NCI-H2196 (cell line): ENCODE measurements at regions not wholly inside any gene's neighbourhood (a gene's known extent, or its start where the extent isn't known, plus 50 kb on each side); places are given as distances from the start of the nearest gene placed in this dataset.

Experiments
- DNase-seq: peaks from one replicate; lab custom pipeline; 2025; ENCODE audit not compliant: unreplicated experiment; lab: John Stamatoyannopoulos, UW

DNA sequence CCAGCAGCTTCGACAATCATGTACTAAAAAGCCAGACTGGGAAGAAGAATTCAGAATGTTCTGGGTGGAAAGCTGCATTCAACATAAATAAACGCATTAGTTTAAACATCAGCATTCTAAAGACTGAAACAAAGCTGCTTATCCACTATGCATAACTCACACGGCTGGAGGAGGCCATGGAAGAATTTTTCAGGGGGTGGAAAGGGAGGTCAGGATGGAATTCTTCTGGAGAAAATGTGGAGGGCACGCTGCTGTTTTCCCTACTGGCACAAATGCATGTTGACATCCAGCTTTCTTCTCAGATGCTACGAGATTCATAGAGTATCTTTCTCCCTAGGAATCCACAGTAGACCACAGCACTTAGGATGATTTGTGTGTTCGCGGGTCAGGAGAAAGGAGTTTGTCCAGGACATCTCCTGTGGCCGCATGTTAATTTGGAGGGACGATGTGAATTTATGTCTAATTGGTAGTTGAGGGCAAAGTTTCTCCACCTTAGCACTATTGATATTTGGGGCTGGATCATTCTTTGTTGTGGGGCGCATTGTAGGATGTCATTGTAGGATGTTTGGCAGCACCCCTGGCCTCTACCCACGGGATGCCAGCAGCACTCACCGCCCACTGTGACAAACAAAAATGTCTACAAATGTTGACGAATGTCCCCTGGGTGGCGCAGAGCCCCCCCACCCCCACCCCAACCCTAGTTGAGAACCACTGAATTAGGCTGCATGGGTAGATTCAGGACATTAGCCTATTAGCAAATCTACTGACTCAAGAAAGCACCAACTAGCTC, 86.5 kb upstream of the KAZN start:
- no peak for DNase-seq

DNA sequence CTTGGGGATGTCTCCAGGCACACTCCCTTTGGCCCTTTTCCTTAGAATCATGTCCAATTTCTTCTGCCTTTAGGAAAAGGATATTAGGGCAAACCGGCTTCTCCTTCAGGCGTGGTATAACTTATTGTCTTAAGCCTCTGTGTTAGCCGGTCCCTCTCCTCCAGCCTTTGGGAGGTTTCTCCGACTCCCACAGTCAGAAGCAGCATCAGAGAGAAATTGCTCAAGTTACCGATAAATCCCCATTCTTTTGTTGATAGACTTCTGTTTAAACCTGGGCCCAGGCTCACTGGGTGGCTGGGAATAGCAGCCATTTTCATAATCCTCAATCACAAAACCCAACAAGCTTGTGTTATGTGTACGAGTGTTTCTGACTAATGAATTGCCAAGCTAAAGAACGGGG, 85.4 kb upstream of the KAZN start:
- no peak for DNase-seq

GRCh38 chr1:14514739-14515138, 83.7 kb upstream of the KAZN start:
- DNase-seq: no peak

DNA sequence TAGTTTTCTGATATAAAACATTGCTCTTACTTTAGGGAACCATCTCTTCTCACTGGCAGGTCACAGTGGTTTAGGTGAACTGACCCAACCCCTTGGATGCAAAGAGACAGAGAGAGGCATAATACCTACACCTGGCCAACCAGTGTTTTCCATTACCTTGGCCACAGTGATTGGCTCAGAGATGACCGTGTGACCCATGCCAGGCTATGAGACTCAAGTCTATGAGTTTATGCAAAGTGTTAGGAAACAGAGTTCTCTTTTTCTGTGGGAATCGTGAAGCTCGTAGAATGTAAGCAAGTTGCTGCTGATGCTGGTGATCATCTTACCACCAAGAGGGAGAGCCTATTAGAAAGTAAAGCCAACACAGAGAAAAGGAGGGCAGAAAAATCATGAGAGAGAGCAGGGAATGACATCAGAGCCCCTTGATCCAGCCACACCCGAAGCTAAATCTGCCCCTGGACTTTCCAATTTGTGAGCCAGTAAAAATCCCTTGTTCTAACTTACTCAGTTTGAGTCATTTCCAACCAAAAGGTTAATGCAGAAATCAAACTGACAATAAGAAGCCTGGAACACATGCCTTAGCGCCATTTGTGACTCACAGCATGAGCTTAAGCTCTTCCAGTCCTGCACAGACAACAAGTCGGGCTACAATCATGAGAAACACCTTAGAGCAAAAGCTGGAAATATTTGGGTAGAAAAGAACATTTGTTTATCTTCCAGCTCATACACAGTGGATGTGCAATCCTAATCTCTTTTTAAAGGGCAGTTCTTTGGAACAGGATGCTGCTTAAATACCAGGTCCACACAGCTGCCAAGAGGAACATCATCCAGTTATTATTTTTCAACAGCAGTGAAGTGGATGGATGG, 81.3 kb upstream of the KAZN start:
- DNase-seq: peak; percentile 74

GRCh38 chr1:14517841-14518180, 80.7 kb upstream of the KAZN start:
- DNase-seq: no peak

DNA sequence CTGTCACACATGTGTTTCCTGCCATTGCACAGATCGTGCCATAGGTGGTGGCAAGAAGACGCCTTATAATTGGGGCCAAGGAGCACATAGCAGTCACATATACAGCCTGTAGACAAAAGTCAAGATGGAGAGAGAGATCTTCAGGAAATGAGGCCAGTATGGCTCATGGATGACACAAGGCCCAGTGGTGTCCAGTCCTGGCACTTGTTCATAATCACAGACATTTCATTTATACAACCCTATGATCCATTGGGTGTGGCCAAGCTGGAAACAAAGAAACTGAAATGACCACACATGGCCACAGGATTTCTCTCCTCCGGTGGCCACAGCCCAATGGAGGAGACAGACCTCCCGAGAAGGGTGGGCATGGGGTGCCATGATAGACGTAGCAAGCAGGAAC, 78.5 kb upstream of the KAZN start:
- no peak for DNase-seq

DNA sequence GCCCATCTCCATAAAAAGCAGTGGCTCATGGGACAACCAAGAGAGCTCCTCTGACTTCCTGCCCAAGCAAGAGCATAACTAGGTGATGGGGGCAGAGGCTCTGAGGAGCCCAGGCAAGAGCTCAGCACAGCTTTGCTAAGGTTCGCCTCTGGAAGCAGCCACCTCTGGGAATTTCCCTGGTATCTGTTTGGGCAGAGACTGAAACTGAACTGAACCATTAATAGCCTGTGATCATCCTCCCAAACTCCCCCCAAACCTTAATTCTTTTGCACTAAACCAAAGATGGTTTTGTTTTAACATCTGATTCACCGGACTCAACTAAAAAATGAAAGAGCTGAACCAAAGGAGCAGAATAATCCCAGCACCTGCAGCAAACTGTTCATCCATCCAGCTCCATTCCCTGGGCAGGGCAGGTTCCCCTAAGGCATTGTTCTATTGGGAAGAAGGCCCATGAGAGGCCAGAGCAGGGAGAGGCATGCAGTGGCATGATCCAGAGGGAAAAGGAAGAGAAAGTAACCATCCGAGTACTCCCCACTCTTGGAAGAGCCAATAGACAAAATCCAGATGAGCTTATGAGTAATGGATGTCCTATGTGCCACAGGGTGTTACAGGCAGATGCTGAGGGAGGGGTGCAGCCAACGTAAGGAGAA, 77.8 kb upstream of the KAZN start:
- DNase-seq: no peak

- DNase-seq: no peak
Observed at GRCh38 chr1:14521622-14522021, 76.9 kb upstream of the KAZN start.

DNA sequence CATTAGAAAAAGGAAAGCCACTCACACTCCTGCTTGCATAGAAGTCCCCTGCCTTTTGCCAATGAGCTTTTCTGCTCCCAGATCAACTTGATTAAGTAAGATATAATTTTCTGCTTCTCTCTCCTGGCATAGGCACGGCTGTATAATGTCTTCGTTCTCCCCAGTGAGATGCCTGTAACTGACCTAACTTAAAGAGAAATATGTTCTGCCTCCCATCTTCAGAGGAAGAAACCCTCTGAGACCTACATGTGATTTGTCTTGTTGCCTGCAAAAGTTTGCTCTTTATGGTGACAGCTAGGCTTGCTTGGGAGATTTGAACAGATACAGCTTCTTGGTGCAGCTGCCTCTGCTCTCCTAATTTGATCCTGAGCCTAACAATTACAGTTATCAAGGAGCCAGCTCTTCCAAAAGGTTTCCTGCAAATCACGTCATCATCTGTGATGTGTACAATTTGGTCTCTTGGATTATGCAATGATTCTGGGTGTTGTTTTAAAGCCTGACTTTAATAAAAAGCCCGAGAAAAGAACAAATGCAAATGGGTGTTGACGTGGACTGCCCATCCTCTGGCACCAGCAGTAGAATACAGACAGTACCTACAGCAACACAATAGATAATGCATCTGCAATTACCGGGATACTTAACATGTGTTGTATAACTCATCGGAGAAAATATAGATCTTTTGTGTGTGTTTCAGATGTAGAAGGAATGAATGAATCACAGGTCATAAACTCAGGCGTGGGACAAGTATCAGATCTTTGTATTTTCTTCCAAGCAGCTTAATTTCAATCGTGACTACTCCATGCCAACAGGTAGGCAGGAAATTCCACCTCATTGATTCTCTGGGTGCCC, 76.2 kb upstream of the KAZN start:
- no peak for DNase-seq

DNA sequence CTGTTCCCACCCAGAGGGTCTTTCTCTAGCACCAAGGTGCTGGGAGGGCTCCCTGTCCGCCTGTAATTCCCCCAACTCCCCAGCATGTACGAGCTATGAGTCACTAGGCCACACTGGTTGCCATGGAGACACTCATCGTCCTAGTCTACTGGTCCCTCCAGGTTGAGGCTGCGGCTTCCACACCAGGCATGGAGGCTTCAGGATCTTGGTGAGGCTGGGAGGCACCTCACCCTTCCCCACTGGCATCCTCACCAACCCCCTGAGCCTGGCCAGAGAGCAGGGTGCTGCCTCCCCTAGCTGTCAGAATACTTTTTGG, 75.6 kb upstream of the KAZN start:
- peak; percentile 34 for DNase-seq

- no peak for DNase-seq
Observed at GRCh38 chr1:14524826-14525636, 73.5 kb upstream of the KAZN start.

- no peak for DNase-seq
Observed at GRCh38 chr1:14529475-14529874, 69.0 kb upstream of the KAZN start.

- no peak for DNase-seq
Observed at GRCh38 chr1:14531519-14531918, 67.0 kb upstream of the KAZN start.

DNA sequence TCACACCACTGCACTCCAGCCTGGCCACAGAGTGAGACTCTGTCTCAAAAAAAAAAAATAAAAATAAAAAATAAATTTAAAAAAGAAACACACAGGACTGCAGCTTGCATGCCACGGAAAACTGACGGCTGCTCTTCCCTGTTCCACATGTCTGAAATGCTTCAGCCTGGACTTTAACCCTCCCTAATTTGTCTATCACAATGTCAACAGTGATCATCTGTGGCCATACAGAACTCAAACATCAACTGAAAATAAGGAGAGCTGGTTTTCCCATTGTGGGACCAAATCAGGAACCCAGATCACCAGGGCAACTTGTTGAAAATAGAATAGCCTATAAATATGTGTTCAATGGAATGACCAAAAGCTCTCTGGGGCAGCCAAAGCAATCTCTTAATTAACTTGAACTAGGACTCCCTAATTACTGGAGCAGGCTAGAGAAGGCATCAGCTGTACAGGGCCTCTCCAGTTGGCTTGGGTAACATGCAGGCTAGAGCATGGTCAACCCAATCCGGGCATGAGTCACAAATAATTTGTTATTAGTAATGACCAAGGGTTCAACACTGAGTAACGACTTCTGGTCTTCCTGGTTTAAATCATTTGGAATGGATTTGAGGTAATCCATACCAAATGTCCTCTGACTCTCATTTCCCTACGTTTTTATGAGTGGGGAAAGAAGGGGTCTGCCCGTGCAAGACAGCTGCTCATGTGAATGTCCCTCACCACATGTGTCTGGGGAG, 62.7 kb upstream of the KAZN start:
- DNase-seq: no peak

DNA sequence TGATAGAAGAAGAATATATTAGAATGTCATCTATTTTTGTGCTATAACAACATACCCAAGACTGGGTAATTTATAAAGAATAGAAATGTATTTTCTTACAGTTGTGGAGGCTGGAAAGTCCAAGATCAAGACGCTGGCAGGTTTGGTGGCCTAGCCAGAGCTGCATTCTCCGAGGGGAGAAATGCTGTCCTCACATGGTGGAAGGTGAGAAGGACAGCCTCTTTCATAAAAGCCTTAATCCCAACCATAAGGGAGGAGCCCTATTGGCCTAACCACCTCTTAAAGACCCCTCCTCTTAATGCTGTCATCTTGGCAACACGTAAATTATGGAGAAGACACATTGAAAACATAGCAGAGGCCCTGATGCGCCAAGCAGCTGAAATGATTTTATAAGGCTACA, 60.1 kb upstream of the KAZN start:
- no peak for DNase-seq

DNA sequence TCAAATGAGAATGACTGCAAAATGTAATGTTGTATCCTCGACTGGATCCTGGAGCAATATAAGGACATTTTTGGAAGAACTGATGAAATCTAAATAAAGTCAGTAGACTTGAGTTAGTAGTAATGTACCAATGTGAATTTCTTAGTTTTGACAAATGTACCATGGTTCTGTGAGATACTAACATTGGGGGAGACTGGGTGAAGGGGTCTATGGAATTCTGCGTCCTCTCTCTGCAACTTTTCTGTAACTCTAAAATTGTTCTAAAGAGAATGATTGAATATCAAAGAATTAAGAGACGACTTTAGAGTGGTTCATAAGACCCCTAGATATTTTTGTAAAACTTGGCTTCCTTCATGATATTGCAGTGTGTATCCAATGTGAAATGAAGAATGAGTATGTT, 59.2 kb upstream of the KAZN start:
- DNase-seq: no peak

DNA sequence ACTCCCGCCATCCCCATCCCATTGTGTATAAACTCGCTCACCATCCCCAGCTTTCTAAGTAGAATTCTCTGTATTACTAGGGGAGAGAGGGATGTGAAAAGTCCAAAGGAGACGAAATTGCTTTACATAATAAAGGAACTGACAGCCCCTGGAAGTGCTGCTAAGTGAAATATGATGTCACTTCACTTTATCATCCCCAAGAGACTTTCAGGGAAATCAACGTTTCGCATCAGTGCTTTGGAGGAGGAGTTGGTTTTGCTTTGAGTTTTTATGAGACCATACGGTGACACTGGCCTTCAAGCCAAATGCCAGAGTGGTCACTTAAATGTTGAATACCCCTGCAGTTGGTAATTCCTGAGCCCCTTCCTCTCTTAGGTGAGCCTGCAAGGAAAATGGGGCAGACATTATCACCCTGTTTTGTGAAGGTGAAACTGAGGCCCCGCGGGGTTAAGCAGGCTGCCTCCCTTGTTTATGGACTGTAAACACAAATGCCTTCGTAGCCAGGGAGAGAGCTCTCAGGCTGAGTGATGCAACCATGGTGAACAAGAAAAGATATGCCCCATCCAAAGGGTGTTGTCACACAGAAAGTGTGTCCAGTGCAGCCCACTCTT, 58.4 kb upstream of the KAZN start:
- no peak for DNase-seq

GRCh38 chr1:14541348-14541747, 57.1 kb upstream of the KAZN start:
- no peak for DNase-seq

DNA sequence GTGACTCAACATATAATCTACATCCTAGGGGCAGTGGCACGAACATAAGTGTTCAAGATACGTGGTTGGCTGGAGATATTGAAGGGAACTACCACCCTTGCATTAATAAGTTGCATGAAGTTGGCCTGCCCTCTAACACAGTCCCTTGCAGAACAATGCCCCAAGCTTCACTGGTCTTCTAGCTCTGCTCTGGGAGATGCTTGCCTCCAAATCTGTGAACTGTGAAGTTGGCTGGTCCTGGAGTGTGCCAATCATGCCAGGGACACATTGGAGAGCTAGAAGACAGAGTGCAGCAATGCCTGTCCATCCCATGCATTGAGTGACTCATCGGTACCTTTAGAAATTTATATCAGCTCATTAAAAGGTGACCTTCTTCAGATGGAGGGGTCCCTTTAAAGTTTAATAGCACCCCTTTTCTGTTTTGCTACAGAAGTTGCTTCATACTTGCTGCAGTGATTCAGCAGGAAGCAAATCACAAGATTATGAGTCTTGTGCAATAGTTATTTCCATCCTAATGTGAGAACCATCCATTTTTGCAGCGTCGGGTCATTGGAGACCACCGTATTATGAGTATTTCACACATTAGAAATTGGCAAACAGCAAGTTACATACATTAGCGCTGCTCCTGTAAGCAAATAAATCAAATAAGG, 55.2 kb upstream of the KAZN start:
- DNase-seq: no peak
